Activated effector memory CD4-positive, alpha-beta T cell treated with Interleukin-2 at 50 U/mL for 16 hours (primary cell): ENCODE measurements at regions not wholly inside any gene's neighbourhood (a gene's known extent, or its start where the extent isn't known, plus 50 kb on each side); places are given as distances from the start of the nearest gene placed in this dataset.
"Not testable (repeated sequence)": the region's sequence is repeated elsewhere in the genome, so short reads cannot be mapped to it uniquely, and the experiment has no call there.

Source experiments
- DNase-seq: peaks from one replicate; pipeline ENCODE4 v3.0.0-alpha.2; 2020

GRCh38 chr12:128109636-128110035 lies 157.3 kb upstream of the TMEM132C start:
- no peak for DNase-seq

- DNase-seq = no peak
Observed at GRCh38 chr12:128111333-128111732, 155.6 kb upstream of the TMEM132C start.

- no peak for DNase-seq
Observed at GRCh38 chr12:128111951-128112350, 155.0 kb upstream of the TMEM132C start.

- DNase-seq = not testable (repeated sequence)
Observed at GRCh38 chr12:128113250-128113649, 153.7 kb upstream of the TMEM132C start.

- DNase-seq = no peak
Observed at GRCh38 chr12:128114485-128114884, 152.5 kb upstream of the TMEM132C start.

GRCh38 chr12:128116537-128116936 lies 150.4 kb upstream of the TMEM132C start:
- no peak for DNase-seq

- no peak for DNase-seq
Observed at GRCh38 chr12:128120035-128120434, 146.9 kb upstream of the TMEM132C start.

GRCh38 chr12:128121424-128121823 lies 145.5 kb upstream of the TMEM132C start:
- DNase-seq = no peak

- no peak for DNase-seq
Observed at GRCh38 chr12:128123096-128123495, 143.9 kb upstream of the TMEM132C start.

GRCh38 chr12:128131955-128132354 lies 135.0 kb upstream of the TMEM132C start:
- DNase-seq = no peak

GRCh38 chr12:128133321-128134073 lies 133.5 kb upstream of the TMEM132C start:
- no peak for DNase-seq

GRCh38 chr12:128137140-128137539 lies 129.8 kb upstream of the TMEM132C start:
- DNase-seq = no peak

GRCh38 chr12:128138125-128138524 lies 128.8 kb upstream of the TMEM132C start:
- DNase-seq = no peak

- DNase-seq = no peak
Observed at GRCh38 chr12:128140551-128140950, 126.4 kb upstream of the TMEM132C start.

- no peak for DNase-seq
Observed at GRCh38 chr12:128150961-128151360, 116.0 kb upstream of the TMEM132C start.

- no peak for DNase-seq
Observed at GRCh38 chr12:128155571-128155970, 111.4 kb upstream of the TMEM132C start.

GRCh38 chr12:128163086-128163485 lies 103.9 kb upstream of the TMEM132C start:
- DNase-seq = no peak

- no peak for DNase-seq
Observed at GRCh38 chr12:128164533-128164932, 102.4 kb upstream of the TMEM132C start.

- no peak for DNase-seq
Observed at GRCh38 chr12:128165387-128165786, 101.6 kb upstream of the TMEM132C start.

GRCh38 chr12:128168273-128168672 lies 98.7 kb upstream of the TMEM132C start:
- no peak for DNase-seq

- DNase-seq = no peak
Observed at GRCh38 chr12:128170181-128170580, 96.8 kb upstream of the TMEM132C start.

GRCh38 chr12:128178565-128178964 lies 88.4 kb upstream of the TMEM132C start:
- no peak for DNase-seq

- DNase-seq = no peak
Observed at GRCh38 chr12:128178966-128179365, 88.0 kb upstream of the TMEM132C start.

GRCh38 chr12:128180166-128180565 lies 86.8 kb upstream of the TMEM132C start:
- no peak for DNase-seq

GRCh38 chr12:128190052-128190451 lies 76.9 kb upstream of the TMEM132C start:
- DNase-seq = no peak
